ENCODE measurements at regions not wholly inside any gene's neighbourhood (a gene's known extent, or its start where the extent isn't known, plus 50 kb on each side); places are given as distances from the start of the nearest gene placed in this dataset.

GRCh38 chr16:76007645-76008044, 269.6 kb upstream of the CNTNAP4 start:
- Histone ChIP-seq H3K4me2 (no peak overlapping the region), H3K27ac (no peak overlapping the region), H3K4me3 (no peak overlapping the region), H3K4me1 (no peaks in the 10 kb centered on the region), H3K9me3 (no peaks in the 10 kb centered on the region)
- TF ChIP-seq MAFK (IDR thresholded peaks at IDR 0.05; ENCODE audit: partially characterized antibody), result peak; percentile 91
- TF ChIP-seq FOSB (CRISPR knock-in tag; IDR thresholded peaks at IDR 0.05), result no peak
- POLR2A ChIA-PET, result no interaction called here
- no peak for FAIRE-seq
- CTCF ChIA-PET, result no interaction called here
- no peak for DNase-seq (ENCODE audit: low read depth in 1 of 2, low spot score in 1 of 2)
- no peak for ATAC-seq
- WGBS (ENCODE audit: missing lambda C conversion rate), result 5% methylated on average over 1 of the region's 1 CpG

- TF ChIP-seq REST (IDR thresholded peaks at IDR 0.05), result no peak
- TF ChIP-seq EHF (CRISPR knock-in tag; IDR thresholded peaks at IDR 0.05), result no peak
- TF ChIP-seq BHLHE40 (IDR thresholded peaks at IDR 0.05; ENCODE audit: low read depth, low read length), result no peak
- POLR2A ChIA-PET, result no interaction called here
- no peak for ATAC-seq
- H3K9me3 ChIP-seq, result no peaks in the 10 kb centered on the region
- no peaks in the 10 kb centered on the region for H3K4me1 ChIP-seq
- FAIRE-seq, result no peak
- CTCF ChIA-PET, result no interaction called here
- no peak overlapping the region for H3K4me2 ChIP-seq
- no peak overlapping the region for H3K27ac ChIP-seq
- DNase-seq (ENCODE audit: low read depth in 1 of 2, low spot score in 1 of 2), result no peak
- WGBS (ENCODE audit: missing lambda C conversion rate), result 0% methylated on average over 2 of the region's 2 CpGs
- H3K4me3 ChIP-seq, result no peak overlapping the region
These were observed 253.4 kb upstream of the CNTNAP4 start for GRCh38 chr16:76023835-76024234.

GRCh38 chr16:76035689-76036088, 241.5 kb upstream of the CNTNAP4 start:
- Histone ChIP-seq H3K9me3 (peaks cover 16% of the 10 kb centered on the region; the same call in 2 of the 3 replicates), H3K4me2 (no peak overlapping the region), H3K27ac (no peak overlapping the region), H3K4me3 (no peak overlapping the region), H3K4me1 (no peaks in the 10 kb centered on the region)
- CTCF ChIA-PET, result no interaction called here
- peak in 1 of 2 experiments; percentile 6 for DNase-seq (ENCODE audit: low read depth in 1 of 2, low spot score in 1 of 2)
- POLR2A ChIA-PET, result no interaction called here
- WGBS (ENCODE audit: missing lambda C conversion rate), result 3% methylated on average over 2 of the region's 2 CpGs
- FAIRE-seq, result no peak
- TF ChIP-seq ZFP36 (IDR thresholded peaks at IDR 0.05; ENCODE audit: borderline replicate concordance, partially characterized antibody), result peak; percentile 81
- TF ChIP-seq MAX (IDR thresholded peaks at IDR 0.05), result no peak
- no peak for TF ChIP-seq CBX8 (IDR thresholded peaks at IDR 0.05)
- ATAC-seq, result no peak

GRCh38 chr16:76038097-76038496, 239.1 kb upstream of the CNTNAP4 start:
- no peak for ATAC-seq
- TF ChIP-seq EP300 (IDR thresholded peaks at IDR 0.05), result no peak
- no peak for TF ChIP-seq MYC (IDR thresholded peaks at IDR 0.05; ENCODE audit: borderline replicate concordance, low read length)
- TF ChIP-seq MAFK (IDR thresholded peaks at IDR 0.05; ENCODE audit: partially characterized antibody), result peak; percentile 96
- TF ChIP-seq BCL3 (IDR thresholded peaks at IDR 0.05), result no peak
- no peak overlapping the region for H3K27ac ChIP-seq
- POLR2A ChIA-PET, result no interaction called here
- no peaks in the 10 kb centered on the region for H3K4me1 ChIP-seq
- no peak for DNase-seq (ENCODE audit: low read depth in 1 of 2, low spot score in 1 of 2)
- H3K4me3 ChIP-seq, result no peak overlapping the region
- H3K9me3 ChIP-seq, result peaks cover 16% of the 10 kb centered on the region; the same call in 2 of the 3 replicates
- FAIRE-seq, result no peak
- WGBS (ENCODE audit: missing lambda C conversion rate), result 0% methylated on average over 1 of the region's 1 CpG
- CTCF ChIA-PET, result interaction anchor here (0.6 to 1.0 kb wide), 2 partner anchors 11 to 615 kb away, joined by 3 read pairs; no protein-coding TSS in a partner anchor
- H3K4me2 ChIP-seq, result no peak overlapping the region

GRCh38 chr16:76052725-76053124, 224.5 kb upstream of the CNTNAP4 start:
- no peaks in the 10 kb centered on the region for H3K4me1 ChIP-seq
- TF ChIP-seq POLR2A (IDR thresholded peaks at IDR 0.05; ENCODE audit: low read length), result no peak
- no peak for TF ChIP-seq CBX2 (IDR thresholded peaks at IDR 0.05; ENCODE audit: borderline replicate concordance, low read depth)
- TF ChIP-seq SMC3 (IDR thresholded peaks at IDR 0.05), result no peak
- no peak for TF ChIP-seq FOSL2 (IDR thresholded peaks at IDR 0.05)
- no peak for TF ChIP-seq FOSL2 (CRISPR knock-in tag; IDR thresholded peaks at IDR 0.05)
- TF ChIP-seq MAZ (IDR thresholded peaks at IDR 0.05; ENCODE audit: borderline replicate concordance, low read depth, low read length), result no peak
- no peak for TF ChIP-seq ESRRA (IDR thresholded peaks at IDR 0.05; ENCODE audit: borderline replicate concordance, low read length)
- no peak for TF ChIP-seq PBX3 (IDR thresholded peaks at IDR 0.05)
- no peak for TF ChIP-seq CHD4 (IDR thresholded peaks at IDR 0.05; ENCODE audit: borderline replicate concordance)
- TF ChIP-seq NR3C1 (IDR thresholded peaks at IDR 0.05), result no peak
- H3K4me3 ChIP-seq, result no peak overlapping the region
- FAIRE-seq (no peak), ATAC-seq (no peak), DNase-seq (ENCODE audit: low read depth in 1 of 2, low spot score in 1 of 2) (no peak)
- no peak overlapping the region for H3K27ac ChIP-seq
- WGBS (ENCODE audit: missing lambda C conversion rate), result 2% methylated on average over 2 of the region's 2 CpGs
- no peak overlapping the region for H3K4me2 ChIP-seq
- CTCF ChIA-PET, result no interaction called here
- H3K9me3 ChIP-seq, result no peaks in the 10 kb centered on the region
- POLR2A ChIA-PET, result no interaction called here
